Endothelial cell of umbilical vein (primary cell): ENCODE measurements at regions not wholly inside any gene's neighbourhood (a gene's known extent, or its start where the extent isn't known, plus 50 kb on each side); places are given as distances from the start of the nearest gene placed in this dataset.
A peak's percentile ranks its signal among the peaks of the same experiment; 100 is the strongest.

Experiments
- BruUV-seq: library from RNA; stranded (reverse); fragments of 400-500 nt; replicated peaks from 2 replicates; lab custom pipeline; 2021; lab: Mats Ljungman, UMichigan
- CTCF ChIA-PET: fragments of 300-600, 350-600 bp; sonication (Branson Sonifier 250); formaldehyde crosslinking; loops from one replicate; lab custom pipeline; 2021; ENCODE audit warnings: antibody characterized with exemption, inconsistent platforms; lab: Charles Lee
- POLR2A ChIA-PET: fragments of 300-600, 350-600 bp; sonication (Branson Sonifier 250); formaldehyde crosslinking; loops from one replicate; lab custom pipeline; 2021; ENCODE audit warnings: antibody characterized with exemption, inconsistent platforms; lab: Charles Lee
- DNase-seq: peaks from one replicate; pipeline ENCODE4 v3.0.0-alpha.2; 2011; ENCODE audit warnings: low read depth, low spot score
- FAIRE-seq: peaks from 2 replicates; lab custom pipeline; 2011; peaks lifted over from hg19 to GRCh38; lab: Jason Lieb, UNC
- H2AFZ ChIP-seq: 2 replicates; pipeline ENCODE4 v1.6.0; 2012; ENCODE audit warnings: low read depth, low read length, control low read depth, inconsistent platforms
- H3K27ac ChIP-seq: 2 replicates; pipeline ENCODE4 v1.5.1; 2011; ENCODE audit warnings: low read depth, mild to moderate bottlenecking, control low read depth, low read length, moderate library complexity; ENCODE audit not compliant: insufficient read depth
- H3K27me3 ChIP-seq, 2 experiments: 2 replicates each; pipeline versions ENCODE4 v1.6.0 to v1.6.1; 2011; ENCODE audit warnings: low read length in 2 of 2, mixed read lengths in 1 of 2; ENCODE audit not compliant: control insufficient read depth in 2 of 2, insufficient read depth in 2 of 2
- H3K36me3 ChIP-seq, 2 experiments: 2 replicates in 1 of 2; 3 replicates in 1 of 2; pipeline ENCODE4 v1.5.1; 2011; ENCODE audit warnings: low read length in 2 of 2, mild to moderate bottlenecking in 1 of 2, moderate library complexity in 1 of 2; ENCODE audit not compliant: control insufficient read depth in 2 of 2, insufficient read depth in 2 of 2; ENCODE audit errors: extremely low read depth in 1 of 2
- H3K4me1 ChIP-seq: 3 replicates; pipeline ENCODE4 v1.5.1; 2011; ENCODE audit warnings: mild to moderate bottlenecking, low read length; ENCODE audit not compliant: control insufficient read depth, insufficient read depth; ENCODE audit errors: extremely low read depth
- H3K4me2 ChIP-seq: 2 replicates; pipeline ENCODE4 v1.6.1; 2011; ENCODE audit warnings: low read length, control low read depth, mixed read lengths; ENCODE audit not compliant: insufficient read depth
- H3K4me3 ChIP-seq, 3 experiments: fragments of 200-600 bp in 1 of 3; sonication (generic), shearing (Covaris generic) in 1 of 3; replicated peaks in 1 of 3; 2 replicates each; pipeline ENCODE4 v1.5.1; 2011 to 2016; ENCODE audit warnings: control low read depth in 3 of 3, low read length in 3 of 3, mild to moderate bottlenecking in 2 of 3, inconsistent platforms in 1 of 3, low read depth in 1 of 3, moderate library complexity in 1 of 3; ENCODE audit not compliant: insufficient read depth in 1 of 3
- H3K79me2 ChIP-seq: 2 replicates; pipeline ENCODE4 v1.6.0; 2012; ENCODE audit warnings: low read length, inconsistent platforms; ENCODE audit not compliant: control insufficient read depth, insufficient read depth
- H3K9ac ChIP-seq: replicated peaks from 2 replicates; pipeline ENCODE3; 2011; ENCODE audit warnings: low read length, control low read depth; ENCODE audit not compliant: insufficient read depth; ENCODE audit errors: extremely low read depth
- H3K9me1 ChIP-seq: replicated peaks from 3 replicates; pipeline ENCODE4 v1.6.0; 2011; ENCODE audit warnings: mild to moderate bottlenecking, low read length; ENCODE audit not compliant: control insufficient read depth, insufficient read depth; ENCODE audit errors: extremely low read depth
- H3K9me3 ChIP-seq: replicated peaks from 2 replicates; pipeline ENCODE4 v1.5.1; 2012; ENCODE audit warnings: low read length, inconsistent platforms; ENCODE audit not compliant: control insufficient read depth, insufficient read depth
- H4K20me1 ChIP-seq: replicated peaks from 2 replicates; pipeline ENCODE3; 2011; ENCODE audit warnings: mild to moderate bottlenecking, low read length; ENCODE audit not compliant: control insufficient read depth, insufficient read depth; ENCODE audit errors: extremely low read depth
- CTCF ChIP-seq, 2 donors: IDR thresholded peaks; 1 replicate in 1 of 2; 2 replicates in 1 of 2; pipeline ENCODE4 v1.5.1; 2011; ENCODE audit warnings: low read length in 2 of 2, mild to moderate bottlenecking in 2 of 2, moderate library complexity in 2 of 2, control low read depth in 1 of 2, inconsistent platforms in 1 of 2, low read depth in 1 of 2; ENCODE audit not compliant: insufficient read depth in 1 of 2; ENCODE audit errors: extremely low read depth in 1 of 2
- FOS ChIP-seq: IDR thresholded peaks from 2 replicates; pipeline ENCODE4 v1.6.1; 2011; ENCODE audit warnings: mild to moderate bottlenecking, low read length, moderate library complexity, borderline replicate concordance; ENCODE audit not compliant: insufficient read depth
- GATA2 ChIP-seq: IDR thresholded peaks from 2 replicates; pipeline ENCODE4 v1.7.0; 2011; ENCODE audit warnings: low read depth, mild to moderate bottlenecking, moderate library complexity, mixed read lengths, low read length; ENCODE audit not compliant: insufficient read length, insufficient read depth
- JUN ChIP-seq: IDR thresholded peaks from 2 replicates; pipeline ENCODE4 v1.6.1; 2011; ENCODE audit warnings: borderline replicate concordance, low read depth; ENCODE audit not compliant: insufficient read length, insufficient read depth
- POLR2A ChIP-seq: IDR thresholded peaks from 2 replicates; pipeline ENCODE4 v1.6.1; 2012; ENCODE audit warnings: low read depth, mild to moderate bottlenecking, control low read depth, low read length
- POLR2AphosphoS5 ChIP-seq: IDR thresholded peaks from 2 replicates; pipeline ENCODE4 v1.6.1; 2012; ENCODE audit warnings: low read depth, mild to moderate bottlenecking, control low read depth, low read length, moderate library complexity; ENCODE audit not compliant: insufficient read depth
- dilution Hi-C: fragments of 300-500 bp; cut with MboI; formaldehyde crosslinking; loops from one replicate; pipeline ENCODE4 v1.15.0; 2019; ENCODE audit warnings: low sequenced_read_pairs; ENCODE audit not compliant: extremely low pct_ligation_motif_present
- intact Hi-C: fragments of 100-400 bp; cut with micrococcal nuclease; formaldehyde crosslinking; loops from one replicate; pipeline ENCODE4 v1.10.0; 2022

DNA sequence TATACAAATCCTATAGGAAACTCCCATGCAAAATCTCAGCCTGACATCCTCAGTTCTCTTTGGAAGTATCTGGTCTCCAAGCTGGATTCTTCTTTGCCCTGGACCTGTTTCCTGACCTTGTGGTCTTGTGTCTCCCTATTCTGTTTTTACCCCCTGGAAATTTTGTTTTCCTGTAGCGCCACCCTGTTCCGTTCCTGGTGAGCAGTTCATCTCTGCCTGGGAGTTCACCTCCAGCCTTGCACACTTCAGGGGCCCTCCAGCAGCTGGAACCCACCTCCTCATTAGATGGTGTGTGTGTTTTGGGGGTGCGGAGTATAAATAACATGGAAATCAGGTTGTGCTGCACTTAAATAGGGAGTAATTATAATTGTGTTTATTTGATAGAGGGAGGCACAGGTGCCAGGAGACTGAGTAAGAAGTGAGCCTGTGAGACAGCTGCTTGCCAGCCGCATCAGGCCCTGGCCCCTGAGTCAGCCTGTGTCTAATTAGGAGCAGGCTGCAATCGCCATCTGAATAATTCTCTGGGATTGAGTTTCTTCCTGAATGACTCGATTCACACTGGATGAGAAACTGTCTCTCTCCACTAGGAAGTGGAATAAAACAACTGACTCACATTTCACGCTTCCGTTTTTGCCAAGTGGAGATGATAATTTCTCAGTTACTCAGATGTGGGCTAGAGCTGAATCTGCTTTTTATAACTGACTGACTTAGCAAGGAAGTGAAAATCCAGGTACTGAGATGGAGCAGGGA is 69.4 kb upstream of the HECTD2 start:
- Histone ChIP-seq H3K27ac (peak overlapping the region; percentile 93), H3K36me3 (no peaks in the 10 kb centered on the region), H3K4me1 (peaks cover 31% of the 10 kb centered on the region), H2AFZ (peak overlapping the region; percentile 85), H3K9me3 (no peaks in the 10 kb centered on the region), H3K79me2 (no peaks in the 10 kb centered on the region), H3K27me3 (no peaks in the 10 kb centered on the region), H3K4me2 (peak overlapping the region; percentile 78), H3K4me3 (peak overlapping the region in 1 of 3 experiments; percentile 10), H4K20me1 (no peaks in the 10 kb centered on the region), H3K9ac (peak overlapping the region; percentile 76), H3K9me1 (no peaks in the 10 kb centered on the region)
- dilution Hi-C loops (no loop called here), intact Hi-C loops (loop anchor here (1.0 kb wide), 2 partner anchors 42 to 69 kb away; no protein-coding TSS in a partner anchor)
- POLR2A ChIA-PET, result no interaction called here
- DNase-seq, result peak; percentile 94
- BruUV-seq, result TSS peak; percentile 91
- FAIRE-seq, result peak; percentile 95
- CTCF ChIA-PET, result interaction anchor here (0.7 to 3.2 kb wide), 8 partner anchors 8 to 295 kb away, joined by 3 to 36 read pairs (median 4); no protein-coding TSS in a partner anchor
- TF ChIP-seq JUN (peak; percentile 70), GATA2 (peak; percentile 72), FOS (peak; percentile 98), CTCF (IDR thresholded peaks at IDR 0.05; ENCODE audit: extremely low read depth in 1 of 2, insufficient read depth in 1 of 2, low read depth in 1 of 2, low read length in 2 of 2) (no peak), POLR2AphosphoS5 (peak; percentile 76), POLR2A (no peak)
